H1 (cell line): ENCODE measurements at regions not wholly inside any gene's neighbourhood (a gene's known extent, or its start where the extent isn't known, plus 50 kb on each side); places are given as distances from the start of the nearest gene placed in this dataset.

ENCODE experiments used
- CTCF ChIA-PET: fragments of 300-600 bp; sonication (Branson Sonifier 250); formaldehyde crosslinking; loops from one replicate; lab custom pipeline; 2021; ENCODE audit not compliant: partially characterized antibody; lab: Charles Lee
- POLR2A ChIA-PET: fragments of 300-600 bp; sonication (Branson Sonifier 250); formaldehyde crosslinking; loops from one replicate; lab custom pipeline; 2021; ENCODE audit warnings: inconsistent platforms; ENCODE audit not compliant: partially characterized antibody; lab: Charles Lee
- DNase-seq, 2 experiments: peaks; one replicate each; pipeline versions ENCODE4 v3.0.0 to v3.0.0-alpha.2; 2010 to 2022; ENCODE audit warnings: low spot score in 2 of 2, low read depth in 1 of 2, mixed read lengths in 1 of 2
- FAIRE-seq: peaks from 2 replicates; lab custom pipeline; 2011; peaks lifted over from hg19 to GRCh38; lab: Jason Lieb, UNC
- H2AFZ ChIP-seq: 2 replicates; pipeline ENCODE4 v1.8.1; 2012; ENCODE audit warnings: low read length, inconsistent platforms
- H2AK5ac ChIP-seq: 2 replicates; pipeline ENCODE4 v1.6.1; 2013; ENCODE audit warnings: low read depth, low read length
- H2BK120ac ChIP-seq: replicated peaks from 2 replicates; pipeline ENCODE3; 2013; ENCODE audit warnings: low read depth, low read length, inconsistent platforms
- H2BK12ac ChIP-seq: 2 replicates; pipeline ENCODE4 v1.6.1; 2013; ENCODE audit warnings: low read depth, low read length
- H2BK15ac ChIP-seq: 2 replicates; pipeline ENCODE4 v1.6.1; 2013; ENCODE audit warnings: low read length
- H2BK20ac ChIP-seq: 2 replicates; pipeline ENCODE4 v1.6.1; 2013; ENCODE audit warnings: low read length
- H2BK5ac ChIP-seq: 2 replicates; pipeline ENCODE4 v1.6.1; 2013; ENCODE audit warnings: low read depth, low read length
- H3K14ac ChIP-seq: 2 replicates; pipeline ENCODE4 v1.6.1; 2013; ENCODE audit warnings: inconsistent platforms; ENCODE audit not compliant: insufficient read length
- H3K18ac ChIP-seq: 2 replicates; pipeline ENCODE4 v1.6.1; 2013; ENCODE audit warnings: low read length; ENCODE audit errors: extremely low read depth
- H3K23ac ChIP-seq: 2 replicates; pipeline ENCODE4 v1.6.1; 2013; ENCODE audit warnings: inconsistent platforms; ENCODE audit not compliant: insufficient read length
- H3K23me2 ChIP-seq: 2 replicates; pipeline ENCODE4 v1.6.1; 2013; ENCODE audit warnings: low read depth, low read length
- H3K27ac ChIP-seq: 2 replicates; pipeline ENCODE4 v1.6.1; 2011; ENCODE audit warnings: low read depth, low read length, inconsistent platforms
- H3K27me3 ChIP-seq, 4 experiments: replicated peaks in 1 of 4; 1 replicate in 1 of 4; 2 replicates in 3 of 4; pipeline versions ENCODE4 v1.6.1 to v1.8.1; 2011 to 2013; ENCODE audit warnings: low read length in 3 of 4, mild to moderate bottlenecking in 3 of 4, inconsistent platforms in 2 of 4, mixed read lengths in 2 of 4, moderate library complexity in 1 of 4; ENCODE audit not compliant: control insufficient read depth in 3 of 4, insufficient read depth in 3 of 4; ENCODE audit errors: extremely low read depth in 1 of 4
- H3K36me3 ChIP-seq, 4 experiments: 2 replicates each; pipeline versions ENCODE4 v1.6.1 to v1.8.1; 2011 to 2013; ENCODE audit warnings: mild to moderate bottlenecking in 4 of 4, low read length in 3 of 4, moderate library complexity in 2 of 4, control low read depth in 1 of 4, inconsistent platforms in 1 of 4; ENCODE audit not compliant: insufficient read depth in 4 of 4, control insufficient read depth in 2 of 4
- H3K4ac ChIP-seq: replicated peaks from 2 replicates; pipeline ENCODE3; 2013; ENCODE audit warnings: low read length, low read depth, mixed read lengths, inconsistent platforms; ENCODE audit not compliant: insufficient read length
- H3K4me1 ChIP-seq, 4 experiments: replicated peaks in 1 of 4; 1 replicate in 1 of 4; 2 replicates in 3 of 4; pipeline versions ENCODE4 v1.6.1 to v1.8.1; 2011 to 2013; ENCODE audit warnings: low read length in 3 of 4, inconsistent platforms in 2 of 4, mixed read lengths in 1 of 4; ENCODE audit not compliant: insufficient read depth in 4 of 4, control insufficient read depth in 3 of 4
- H3K4me2 ChIP-seq, 2 experiments: 2 replicates each; pipeline versions ENCODE4 v1.6.1 to v1.8.1; 2011 to 2013; ENCODE audit warnings: low read depth in 2 of 2, low read length in 2 of 2, control low read depth in 1 of 2, inconsistent platforms in 1 of 2, mild to moderate bottlenecking in 1 of 2; ENCODE audit not compliant: insufficient read depth in 1 of 2
- H3K4me3 ChIP-seq, 4 experiments: fragments of 200-600, 300-600 bp in 1 of 4; sonication (generic), shearing (Covaris generic), sonication (Bioruptor Twin) in 1 of 4; 2 replicates each; pipeline versions ENCODE4 v1.5.1 to v1.8.1; 2011 to 2016; ENCODE audit warnings: low read length in 4 of 4, low read depth in 3 of 4, control low read depth in 2 of 4, inconsistent platforms in 2 of 4, mild to moderate bottlenecking in 2 of 4, mixed read lengths in 1 of 4, moderate library complexity in 1 of 4; ENCODE audit not compliant: insufficient read depth in 2 of 4; ENCODE audit errors: extremely low read depth in 1 of 4
- H3K56ac ChIP-seq: replicated peaks from 2 replicates; pipeline ENCODE3; 2013; ENCODE audit warnings: low read depth, mild to moderate bottlenecking, mixed read lengths, low read length, inconsistent platforms; ENCODE audit not compliant: insufficient read length
- H3K79me1 ChIP-seq: 2 replicates; pipeline ENCODE4 v1.6.1; 2013; ENCODE audit warnings: low read depth, low read length, control low read depth
- H3K79me2 ChIP-seq, 2 experiments: 2 replicates each; pipeline versions ENCODE4 v1.6.1 to v1.8.1; 2012 to 2013; ENCODE audit warnings: low read length in 2 of 2, mild to moderate bottlenecking in 2 of 2, inconsistent platforms in 1 of 2; ENCODE audit not compliant: insufficient read depth in 2 of 2, control insufficient read depth in 1 of 2
- H3K9ac ChIP-seq, 4 experiments: replicated peaks in 1 of 4; 1 replicate in 1 of 4; 2 replicates in 3 of 4; pipeline versions ENCODE4 v1.6.1 to v1.8.1; 2011 to 2013; ENCODE audit warnings: low read depth in 3 of 4, low read length in 3 of 4, control low read depth in 2 of 4, mild to moderate bottlenecking in 2 of 4, moderate library complexity in 2 of 4, inconsistent platforms in 1 of 4; ENCODE audit errors: extremely low read depth in 1 of 4
- H3K9me3 ChIP-seq, 2 experiments: 2 replicates each; pipeline versions ENCODE4 v1.6.1 to v1.8.1; 2012 to 2013; ENCODE audit warnings: mild to moderate bottlenecking in 2 of 2, moderate library complexity in 2 of 2, control low read depth in 1 of 2, inconsistent platforms in 1 of 2, low read depth in 1 of 2, low read length in 1 of 2, mixed read lengths in 1 of 2; ENCODE audit not compliant: insufficient read depth in 2 of 2
- H4K20me1 ChIP-seq, 2 experiments: replicated peaks in 1 of 2; 2 replicates each; pipeline versions ENCODE3 to v1.8.1; 2011 to 2013; ENCODE audit warnings: inconsistent platforms in 2 of 2, low read length in 2 of 2, mild to moderate bottlenecking in 1 of 2; ENCODE audit not compliant: insufficient read depth in 2 of 2, control insufficient read depth in 1 of 2
- H4K5ac ChIP-seq: 2 replicates; pipeline ENCODE4 v1.6.1; 2013; ENCODE audit warnings: low read length, low read depth, mixed read lengths, inconsistent platforms; ENCODE audit not compliant: insufficient read length
- H4K8ac ChIP-seq: 2 replicates; pipeline ENCODE4 v1.8.0; 2013; ENCODE audit warnings: mild to moderate bottlenecking, moderate library complexity, low read length, inconsistent platforms; ENCODE audit not compliant: insufficient read depth; ENCODE audit errors: extremely low read depth
- H4K91ac ChIP-seq: replicated peaks from 2 replicates; pipeline ENCODE3; 2013; ENCODE audit warnings: low read length, mixed read lengths, inconsistent platforms; ENCODE audit not compliant: insufficient read length
- ASH2L ChIP-seq: fragments of 200-600, 300-600 bp; sonication (generic); IDR thresholded peaks from one replicate; pipeline ENCODE4 v1.7.1; 2017; ENCODE audit warnings: low read length
- RBBP5 ChIP-seq: IDR thresholded peaks from 2 replicates; pipeline ENCODE4 v1.7.1; 2012; ENCODE audit warnings: low read depth, mild to moderate bottlenecking, inconsistent platforms, low read length, moderate library complexity, borderline replicate concordance
- TEAD4 ChIP-seq: IDR thresholded peaks from 2 replicates; pipeline ENCODE4 v1.6.1; 2012; ENCODE audit warnings: low read depth, low read length, inconsistent platforms, mixed read lengths
- WGBS, 2 experiments: shearing (Covaris generic) in 1 of 2; methylation state at CpG; one replicate each; pipeline versions ENCODE4 v1.1.6 to v1.1.7; 2013 to 2015; ENCODE audit warnings: low lambda C conversion rate in 2 of 2, mixed read lengths in 2 of 2, inconsistent platforms in 1 of 2, low coverage in 1 of 2, missing lambda C conversion rate in 1 of 2; ENCODE audit not compliant: insufficient replicate concordance in 2 of 2, insufficient coverage in 1 of 2, insufficient read length in 1 of 2; ENCODE audit errors: extremely low coverage in 1 of 2, missing lambda C conversion rate in 1 of 2; 5-methylcytosine and 5-hydroxymethylcytosine counted together

GRCh38 chr9:75683591-75683990 is 206.9 kb upstream of the PCSK5 start:
- ChIA-PET CTCF (interaction anchor here (0.6 kb wide), 1 partner anchor 616 kb away, joined by 3 read pairs; no protein-coding TSS in a partner anchor), POLR2A (no interaction called here)
- Histone ChIP-seq H3K9me3 (no peaks in the 10 kb centered on the region), H3K4me1 (no peaks in the 10 kb centered on the region), H3K14ac (no peak overlapping the region), H2BK120ac (no peak overlapping the region), H2BK20ac (no peak overlapping the region), H3K4me3 (no peak overlapping the region), H4K5ac (no peak overlapping the region), H3K56ac (no peak overlapping the region), H3K27ac (no peak overlapping the region), H4K91ac (no peak overlapping the region), H3K18ac (no peak overlapping the region), H3K4me2 (no peak overlapping the region), H3K23me2 (no peaks in the 10 kb centered on the region; the same call in 1 of the 2 replicates), H2BK5ac (no peak overlapping the region), H3K9ac (no peak overlapping the region), H4K8ac (no peak overlapping the region), H4K20me1 (no peaks in the 10 kb centered on the region), H3K23ac (no peak overlapping the region), H2AK5ac (no peak overlapping the region), H3K79me1 (no peaks in the 10 kb centered on the region), H3K27me3 (no peaks in the 10 kb centered on the region), H2BK15ac (no peak overlapping the region), H3K36me3 (no peaks in the 10 kb centered on the region), H2BK12ac (no peak overlapping the region), H2AFZ (no peak overlapping the region), H3K4ac (no peak overlapping the region), H3K79me2 (no peaks in the 10 kb centered on the region)
- 94% methylated on average over 1 of the region's 1 CpG; no CpG with 5 or more reads in 1 of the 2 experiments for WGBS, 2 experiments
- FAIRE-seq (no peak), DNase-seq (no peak)
- no peak for TF ChIP-seq TEAD4
- no peak for TF ChIP-seq ASH2L
- TF ChIP-seq RBBP5: no peak
